ENCODE measurements at regions not wholly inside any gene's neighbourhood (a gene's known extent, or its start where the extent isn't known, plus 50 kb on each side); places are given as distances from the start of the nearest gene placed in this dataset.

DNA sequence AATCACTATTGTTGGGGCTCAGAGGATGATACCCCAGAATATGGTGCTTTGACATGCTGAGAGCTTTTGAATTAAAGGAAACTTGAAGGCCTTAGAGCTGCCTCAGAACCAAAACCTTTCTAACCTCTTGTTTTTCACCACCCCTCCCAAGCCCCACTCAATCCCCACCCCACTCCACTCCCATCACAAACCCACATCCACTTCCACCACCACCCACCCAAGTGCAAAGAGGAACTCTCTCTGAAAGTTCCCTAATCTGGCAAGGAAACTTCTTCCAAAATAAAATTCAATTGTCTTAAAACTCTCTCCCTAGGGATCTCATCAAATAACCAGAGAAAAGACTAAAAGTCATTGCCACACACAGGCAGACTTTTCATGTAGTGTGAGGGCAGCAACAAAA is 301.2 kb upstream of the ARHGEF26 start:
- TF ChIP-seq, protein P1, sequence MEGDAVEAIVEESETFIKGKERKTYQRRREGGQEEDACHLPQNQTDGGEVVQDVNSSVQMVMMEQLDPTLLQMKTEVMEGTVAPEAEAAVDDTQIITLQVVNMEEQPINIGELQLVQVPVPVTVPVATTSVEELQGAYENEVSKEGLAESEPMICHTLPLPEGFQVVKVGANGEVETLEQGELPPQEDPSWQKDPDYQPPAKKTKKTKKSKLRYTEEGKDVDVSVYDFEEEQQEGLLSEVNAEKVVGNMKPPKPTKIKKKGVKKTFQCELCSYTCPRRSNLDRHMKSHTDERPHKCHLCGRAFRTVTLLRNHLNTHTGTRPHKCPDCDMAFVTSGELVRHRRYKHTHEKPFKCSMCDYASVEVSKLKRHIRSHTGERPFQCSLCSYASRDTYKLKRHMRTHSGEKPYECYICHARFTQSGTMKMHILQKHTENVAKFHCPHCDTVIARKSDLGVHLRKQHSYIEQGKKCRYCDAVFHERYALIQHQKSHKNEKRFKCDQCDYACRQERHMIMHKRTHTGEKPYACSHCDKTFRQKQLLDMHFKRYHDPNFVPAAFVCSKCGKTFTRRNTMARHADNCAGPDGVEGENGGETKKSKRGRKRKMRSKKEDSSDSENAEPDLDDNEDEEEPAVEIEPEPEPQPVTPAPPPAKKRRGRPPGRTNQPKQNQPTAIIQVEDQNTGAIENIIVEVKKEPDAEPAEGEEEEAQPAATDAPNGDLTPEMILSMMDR (IDR thresholded peaks at IDR 0.05): no peak

DNA sequence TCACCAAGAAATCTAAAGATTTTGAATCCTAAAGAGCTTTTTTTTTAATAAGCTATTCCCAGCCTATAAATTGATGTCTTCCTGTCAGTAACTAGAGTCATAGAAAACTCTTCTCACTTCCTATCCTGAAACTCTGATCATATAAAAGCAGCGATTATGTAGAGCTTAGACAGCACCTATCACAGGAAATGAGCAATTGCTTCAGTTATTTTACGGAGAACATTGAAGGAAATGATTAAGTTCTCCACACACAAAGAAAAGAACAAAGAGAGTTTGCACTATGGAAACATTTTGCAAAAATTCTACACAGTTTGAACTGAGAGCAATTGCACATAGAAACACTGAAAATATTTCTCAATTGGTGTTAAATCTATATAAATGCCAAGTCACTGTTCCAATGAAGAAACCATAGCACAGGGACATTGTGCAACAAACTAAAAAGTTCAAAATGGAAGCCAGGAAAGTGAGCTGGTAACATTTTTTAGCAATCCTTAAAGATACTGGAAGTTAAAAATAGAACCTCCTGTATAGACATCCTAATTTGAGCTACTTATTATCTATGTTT is 291.5 kb upstream of the ARHGEF26 start:
- TF ChIP-seq, protein P1 (IDR thresholded peaks at IDR 0.05): no peak

DNA sequence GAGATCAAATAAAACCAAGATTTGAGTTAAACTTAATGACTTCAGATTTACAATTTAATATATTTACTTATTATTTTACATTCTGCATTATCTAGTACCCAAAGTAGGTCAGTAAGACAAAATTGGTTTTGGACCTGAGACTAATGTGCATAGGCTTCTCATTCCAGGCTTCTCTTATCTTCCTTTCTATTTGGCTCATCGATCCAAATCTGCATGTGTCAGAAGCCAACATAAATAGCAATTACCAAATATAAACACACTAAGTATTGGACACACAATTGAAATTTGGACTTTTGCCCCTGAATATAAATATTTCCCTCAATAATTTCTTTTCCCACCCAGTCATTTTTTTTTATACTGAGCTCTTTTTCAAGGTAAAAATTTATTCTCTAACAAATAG is 290.6 kb upstream of the ARHGEF26 start:
- TF ChIP-seq, protein P1 (IDR thresholded peaks at IDR 0.05): no peak

DNA sequence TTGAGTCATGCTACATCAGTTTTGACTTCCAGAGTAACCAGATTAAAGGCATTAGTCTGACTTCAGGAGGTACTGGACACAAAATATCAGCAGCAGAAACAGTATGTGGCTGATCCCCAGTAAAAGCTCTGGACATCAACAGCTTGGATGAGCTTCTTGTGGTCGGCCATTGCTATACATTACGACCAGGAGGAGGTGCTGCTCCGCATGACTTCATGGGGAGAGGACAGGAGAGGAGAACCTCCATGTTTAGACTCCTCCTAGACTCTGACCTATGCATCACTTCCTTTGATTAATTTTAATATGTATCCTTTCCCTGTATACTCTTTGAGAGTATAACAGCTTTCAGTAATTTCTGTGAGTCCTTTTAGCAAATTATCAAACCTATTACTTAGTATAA is 285.6 kb upstream of the ARHGEF26 start:
- TF ChIP-seq, protein P1 (IDR thresholded peaks at IDR 0.05): peak; percentile 26; the same call in 1 of the 2 replicates

DNA sequence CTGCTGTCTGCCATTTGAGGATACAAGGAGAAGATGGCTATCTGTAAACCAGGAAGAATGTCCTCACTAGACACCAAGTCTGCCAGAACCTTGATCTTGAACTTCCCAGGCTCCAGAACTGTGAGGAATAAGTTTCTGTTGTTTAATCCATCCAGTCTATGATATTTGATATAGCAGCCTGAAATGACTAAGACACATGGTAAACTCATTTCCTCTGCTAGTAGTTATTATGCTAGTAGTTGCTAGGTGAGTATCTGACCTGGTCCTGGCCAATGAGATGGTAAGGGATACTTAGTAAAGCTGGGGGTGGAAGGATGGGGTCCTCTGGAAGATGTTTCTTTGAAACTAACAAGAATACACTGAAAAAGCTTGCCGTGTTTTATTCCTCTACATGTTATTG is 280.7 kb upstream of the ARHGEF26 start:
- TF ChIP-seq, protein P1 (IDR thresholded peaks at IDR 0.05): no peak

DNA sequence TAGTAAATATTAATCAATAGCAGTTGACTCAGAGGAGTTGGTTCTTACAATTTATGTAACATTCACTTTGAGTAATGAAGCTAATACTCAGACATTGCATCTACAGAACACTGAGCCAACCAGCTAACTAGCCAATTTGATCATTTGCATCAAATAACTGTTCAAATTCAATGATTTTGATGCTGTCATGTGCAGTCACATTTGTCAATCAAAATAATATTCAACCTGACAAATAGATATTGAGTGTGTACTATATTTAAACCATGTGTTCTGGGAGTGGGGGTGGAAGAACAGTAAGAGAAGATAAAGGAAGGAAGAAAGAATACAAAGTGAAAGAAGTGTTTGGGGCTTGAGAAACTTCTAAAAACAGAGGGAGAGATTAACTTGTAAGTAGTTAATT is 277.2 kb upstream of the ARHGEF26 start:
- TF ChIP-seq, protein P1 (IDR thresholded peaks at IDR 0.05): no peak

DNA sequence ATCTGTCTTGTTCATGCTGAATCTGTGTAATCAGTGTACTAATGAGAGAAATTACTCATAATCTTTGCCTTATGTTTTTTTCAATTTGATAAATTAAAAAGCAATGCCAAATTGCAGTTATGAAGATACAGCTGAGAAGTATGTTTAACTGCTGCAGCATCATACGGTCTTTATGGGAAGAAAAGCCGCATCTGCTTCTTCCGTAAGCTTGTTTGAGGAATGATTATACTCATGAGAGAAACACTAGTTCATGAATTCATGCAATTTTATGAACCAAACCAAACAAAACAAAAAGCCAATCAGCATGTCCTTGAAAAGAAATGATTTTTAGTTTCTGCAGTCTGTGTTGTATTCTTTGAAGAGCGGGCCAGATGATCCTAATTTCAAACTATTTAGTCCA is 275.9 kb upstream of the ARHGEF26 start:
- TF ChIP-seq, protein P1 (IDR thresholded peaks at IDR 0.05): no peak

DNA sequence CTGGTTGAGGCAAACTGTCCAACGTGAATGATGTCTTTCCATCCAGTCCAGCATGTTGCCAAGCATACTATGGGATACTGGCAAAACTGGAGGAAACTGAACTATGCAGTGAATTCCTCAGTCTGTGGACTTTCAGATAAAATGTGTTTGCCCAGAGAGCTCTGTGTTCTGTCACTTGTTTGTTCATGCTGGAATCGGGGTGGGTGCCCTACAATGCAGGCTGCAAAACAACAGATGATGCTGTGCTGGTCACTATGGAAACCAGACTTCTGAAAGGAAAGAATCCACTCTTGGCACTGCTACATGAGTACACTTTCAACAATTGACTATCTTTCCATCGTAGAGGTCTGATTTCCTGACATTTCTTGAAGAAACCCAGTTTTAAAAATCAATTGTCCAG is 272.5 kb upstream of the ARHGEF26 start:
- TF ChIP-seq, protein P1 (IDR thresholded peaks at IDR 0.05): no peak

Data from LNCAP (cell line).